DOHH2 (cell line): ENCODE measurements at regions not wholly inside any gene's neighbourhood (a gene's known extent, or its start where the extent isn't known, plus 50 kb on each side); places are given as distances from the start of the nearest gene placed in this dataset.

Experiments used
- EZH2phosphoT487 ChIP-seq: fragments of 200-600 bp; sonication (generic); IDR thresholded peaks from 2 replicates; pipeline ENCODE4 v1.6.1; 2017; ENCODE audit warnings: borderline replicate concordance, mild to moderate bottlenecking, antibody characterized with exemption, low read length, moderate library complexity, mixed read lengths
- TF ChIP-seq, protein P1 (sequence below): fragments of 200-600 bp; sonication (generic); IDR thresholded peaks from one replicate; pipeline ENCODE4 v1.5.1; 2014; ENCODE audit warnings: antibody characterized with exemption, mild to moderate bottlenecking, low read depth, low read length; ENCODE audit not compliant: poor library complexity, severe bottlenecking

GRCh38 chr6:137373296-137373695 lies 120.9 kb downstream of the OLIG3 start:
- TF ChIP-seq, protein P1, sequence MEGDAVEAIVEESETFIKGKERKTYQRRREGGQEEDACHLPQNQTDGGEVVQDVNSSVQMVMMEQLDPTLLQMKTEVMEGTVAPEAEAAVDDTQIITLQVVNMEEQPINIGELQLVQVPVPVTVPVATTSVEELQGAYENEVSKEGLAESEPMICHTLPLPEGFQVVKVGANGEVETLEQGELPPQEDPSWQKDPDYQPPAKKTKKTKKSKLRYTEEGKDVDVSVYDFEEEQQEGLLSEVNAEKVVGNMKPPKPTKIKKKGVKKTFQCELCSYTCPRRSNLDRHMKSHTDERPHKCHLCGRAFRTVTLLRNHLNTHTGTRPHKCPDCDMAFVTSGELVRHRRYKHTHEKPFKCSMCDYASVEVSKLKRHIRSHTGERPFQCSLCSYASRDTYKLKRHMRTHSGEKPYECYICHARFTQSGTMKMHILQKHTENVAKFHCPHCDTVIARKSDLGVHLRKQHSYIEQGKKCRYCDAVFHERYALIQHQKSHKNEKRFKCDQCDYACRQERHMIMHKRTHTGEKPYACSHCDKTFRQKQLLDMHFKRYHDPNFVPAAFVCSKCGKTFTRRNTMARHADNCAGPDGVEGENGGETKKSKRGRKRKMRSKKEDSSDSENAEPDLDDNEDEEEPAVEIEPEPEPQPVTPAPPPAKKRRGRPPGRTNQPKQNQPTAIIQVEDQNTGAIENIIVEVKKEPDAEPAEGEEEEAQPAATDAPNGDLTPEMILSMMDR = no peak
- TF ChIP-seq EZH2phosphoT487 = no peak
